Body of pancreas (tissue), 4 donors: ENCODE measurements at regions not wholly inside any gene's neighbourhood (a gene's known extent, or its start where the extent isn't known, plus 50 kb on each side); places are given as distances from the start of the nearest gene placed in this dataset.

Experiments
- ATAC-seq: fragments of 150-250 bp; one replicate; pipeline ENCODE4 v1.9.1; 2016
- DNase-seq, 4 donors: peaks; one replicate each; pipeline ENCODE4 v3.0.0-alpha.2; 2019
- H3K27ac ChIP-seq, 4 donors: fragments of 200-600 bp; sonication (generic); 1 replicate in 3 of 4; 2 replicates in 1 of 4; pipeline versions ENCODE4 v1.5.1 to v1.6.1; 2016 to 2019; ENCODE audit warnings: mild to moderate bottlenecking in 1 of 4, mixed read lengths in 1 of 4, moderate library complexity in 1 of 4
- H3K27me3 ChIP-seq, 2 donors: fragments of 200-600 bp; sonication (generic); one replicate each; pipeline ENCODE4 v1.6.0; 2016; ENCODE audit warnings: mild to moderate bottlenecking in 1 of 2
- H3K36me3 ChIP-seq, 2 donors: fragments of 200-600 bp; sonication (generic); replicated peaks in 1 of 2; 2 replicates each; pipeline ENCODE4 v1.5.1; 2016; ENCODE audit warnings: low read depth in 2 of 2; ENCODE audit not compliant: insufficient read depth in 1 of 2
- H3K4me1 ChIP-seq: fragments of 200-600 bp; sonication (generic); one replicate; pipeline ENCODE4 v1.6.0; 2016
- H3K4me3 ChIP-seq, 2 donors: fragments of 200-600 bp; sonication (generic); 1 replicate in 1 of 2; 2 replicates in 1 of 2; pipeline ENCODE4 v1.5.1; 2016 to 2019
- H3K9me3 ChIP-seq, 3 donors: fragments of 200-600 bp; sonication (generic); 1 replicate in 2 of 3; 2 replicates in 1 of 3; pipeline ENCODE4 v1.5.1; 2016
- POLR2A ChIP-seq, 3 donors: fragments of 450-650 bp; IDR thresholded peaks; one replicate each; pipeline ENCODE4 v1.6.1; 2016; ENCODE audit warnings: antibody characterized with exemption in 3 of 3, mild to moderate bottlenecking in 2 of 3
- WGBS, 2 donors: methylation state at CpG; one replicate each; pipeline ENCODE4 v1.1.5; 2017; 5-methylcytosine and 5-hydroxymethylcytosine counted together
- intact Hi-C: fragments of 100-400 bp; cut with DNase I; formaldehyde crosslinking; loops from one replicate; pipeline ENCODE4 v1.15.1; 2023
- TF ChIP-seq, protein P1 (sequence below), 7 experiments: fragments of 450-650 bp in 4 of 7; fragments of 200-600 bp in 3 of 7; sonication (generic) in 3 of 7; IDR thresholded peaks; one replicate each; pipeline ENCODE4 v1.5.1; 2016 to 2019; ENCODE audit warnings: antibody characterized with exemption in 7 of 7

DNA sequence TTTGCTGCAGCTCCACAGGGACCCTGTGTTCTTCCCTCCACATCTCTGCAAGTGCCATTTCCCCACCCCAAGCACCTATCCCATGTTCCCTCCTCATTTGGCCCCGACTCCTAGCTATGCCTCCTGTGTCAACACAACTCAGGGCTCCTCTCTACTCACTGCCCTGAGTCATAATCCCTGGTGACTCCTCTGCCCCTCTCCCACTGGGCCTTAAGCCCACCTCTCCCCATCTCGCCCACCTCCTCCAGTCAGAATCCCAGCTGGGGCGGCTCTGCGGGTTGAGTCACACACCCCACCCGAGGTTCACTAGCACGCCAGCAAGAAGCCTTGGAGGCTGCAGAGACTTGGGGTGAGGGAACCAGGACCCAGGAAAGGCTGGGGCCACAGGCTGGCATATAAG, 346.2 kb downstream of the FOXL1 start:
- intact Hi-C loops = no loop called here
- H3K27ac ChIP-seq = no peak overlapping the region
- WGBS, 2 donors = 74 to 75% methylated on average over 5 to 6 of the region's 6 CpGs
- DNase-seq (no peak), ATAC-seq (no peak)
- H3K4me3 ChIP-seq = no peak overlapping the region
- H3K27me3 ChIP-seq = no peaks in the 10 kb centered on the region
- TF ChIP-seq POLR2A (IDR thresholded peaks at IDR 0.05) = no peak
- TF ChIP-seq, protein P1, sequence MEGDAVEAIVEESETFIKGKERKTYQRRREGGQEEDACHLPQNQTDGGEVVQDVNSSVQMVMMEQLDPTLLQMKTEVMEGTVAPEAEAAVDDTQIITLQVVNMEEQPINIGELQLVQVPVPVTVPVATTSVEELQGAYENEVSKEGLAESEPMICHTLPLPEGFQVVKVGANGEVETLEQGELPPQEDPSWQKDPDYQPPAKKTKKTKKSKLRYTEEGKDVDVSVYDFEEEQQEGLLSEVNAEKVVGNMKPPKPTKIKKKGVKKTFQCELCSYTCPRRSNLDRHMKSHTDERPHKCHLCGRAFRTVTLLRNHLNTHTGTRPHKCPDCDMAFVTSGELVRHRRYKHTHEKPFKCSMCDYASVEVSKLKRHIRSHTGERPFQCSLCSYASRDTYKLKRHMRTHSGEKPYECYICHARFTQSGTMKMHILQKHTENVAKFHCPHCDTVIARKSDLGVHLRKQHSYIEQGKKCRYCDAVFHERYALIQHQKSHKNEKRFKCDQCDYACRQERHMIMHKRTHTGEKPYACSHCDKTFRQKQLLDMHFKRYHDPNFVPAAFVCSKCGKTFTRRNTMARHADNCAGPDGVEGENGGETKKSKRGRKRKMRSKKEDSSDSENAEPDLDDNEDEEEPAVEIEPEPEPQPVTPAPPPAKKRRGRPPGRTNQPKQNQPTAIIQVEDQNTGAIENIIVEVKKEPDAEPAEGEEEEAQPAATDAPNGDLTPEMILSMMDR (IDR thresholded peaks at IDR 0.05) = no peak
- no peaks in the 10 kb centered on the region for H3K4me1 ChIP-seq
- H3K9me3 ChIP-seq = peaks cover 0 to 12% (median 0%) of the 10 kb centered on the region in 3 donors
- no peaks in the 10 kb centered on the region for H3K36me3 ChIP-seq

DNA sequence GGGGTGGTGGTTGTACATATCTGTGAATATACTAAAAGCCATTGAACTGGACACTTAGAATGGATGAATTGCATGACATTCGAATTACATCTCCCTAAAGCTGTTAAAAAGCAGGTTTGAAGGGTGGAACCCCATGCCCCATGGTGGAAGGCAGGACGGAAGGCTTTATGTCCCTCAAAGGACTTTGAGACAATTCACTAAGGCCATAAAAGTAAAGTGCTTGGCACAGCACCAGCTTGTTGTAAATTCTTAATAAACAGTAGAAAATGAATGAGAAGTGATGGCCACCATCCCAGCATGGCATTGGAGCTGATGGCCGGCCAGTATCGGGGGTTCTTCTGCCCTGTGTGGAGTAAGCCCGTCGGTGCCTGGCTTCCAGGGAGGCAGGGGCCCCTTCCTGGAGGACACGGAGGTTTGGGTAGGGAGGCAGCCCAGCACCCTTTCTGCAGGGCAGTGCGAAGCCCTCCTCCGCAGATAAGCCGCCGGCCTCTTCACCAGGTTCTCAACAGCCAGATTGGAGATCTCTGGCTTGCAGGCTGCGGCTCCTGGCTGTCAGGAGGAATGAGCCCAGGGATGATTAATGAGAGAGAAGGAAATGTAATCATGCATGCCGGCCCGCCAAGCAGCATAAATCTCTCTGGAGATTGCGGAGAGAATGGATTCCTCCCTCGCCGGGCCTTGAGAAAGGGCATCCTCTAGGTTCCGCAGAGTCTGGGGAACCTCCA, 346.9 kb downstream of the FOXL1 start:
- H3K9me3 ChIP-seq = peaks cover 0 to 12% (median 0%) of the 10 kb centered on the region in 3 donors
- intact Hi-C loops = no loop called here
- TF ChIP-seq, protein P1 (IDR thresholded peaks at IDR 0.05) = no peak
- TF ChIP-seq POLR2A (IDR thresholded peaks at IDR 0.05) = no peak
- no peak for ATAC-seq
- DNase-seq = no peak
- H3K4me1 ChIP-seq = no peaks in the 10 kb centered on the region
- H3K4me3 ChIP-seq = no peak overlapping the region
- no peaks in the 10 kb centered on the region for H3K36me3 ChIP-seq
- WGBS, 2 donors = 32 to 55% methylated on average over 15 to 18 of the region's 18 CpGs
- no peaks in the 10 kb centered on the region for H3K27me3 ChIP-seq
- no peak overlapping the region for H3K27ac ChIP-seq

DNA sequence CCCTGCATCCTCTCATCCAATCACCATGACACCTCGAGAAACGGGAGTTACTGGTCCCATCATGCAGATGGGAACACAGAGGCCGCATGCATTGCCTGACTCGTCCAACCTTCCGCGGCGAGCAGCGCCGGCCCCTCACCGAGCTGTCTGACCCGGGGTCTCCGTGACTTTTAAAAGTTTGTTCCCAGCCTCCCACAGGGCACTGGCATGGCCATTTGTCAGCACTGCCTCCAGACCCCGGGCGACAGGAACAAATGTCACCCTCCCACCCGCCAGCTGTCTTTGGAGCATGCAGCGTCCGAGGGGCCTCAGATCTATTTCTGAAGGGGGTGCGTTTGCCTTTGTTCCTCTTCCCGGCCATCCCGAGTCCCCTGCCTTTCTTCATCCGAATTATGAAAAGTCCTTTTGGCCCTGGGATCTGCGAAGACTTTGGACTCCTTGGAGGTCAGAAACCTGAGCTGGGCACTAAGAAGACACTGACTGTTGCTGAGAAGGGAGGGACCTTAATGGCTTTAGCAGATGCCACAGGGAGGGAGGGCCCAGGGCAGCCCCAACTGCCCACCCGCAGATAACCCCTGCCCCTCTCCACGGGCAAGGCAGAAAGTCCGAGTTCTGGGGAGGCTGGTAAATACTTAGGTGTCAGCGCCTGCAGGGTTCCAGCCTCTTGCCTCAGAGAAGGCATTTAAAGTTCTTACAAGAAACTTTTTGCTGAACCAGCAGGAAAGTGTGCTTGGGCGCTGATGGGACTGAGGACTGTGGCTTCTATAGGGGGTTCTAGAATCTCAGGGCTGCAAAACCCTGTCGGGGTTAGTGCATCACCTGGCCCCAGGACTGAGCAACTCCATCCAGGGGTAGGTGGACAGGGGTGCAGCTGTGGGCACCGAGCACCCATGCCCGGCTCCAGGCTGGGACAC, 348.1 kb downstream of the FOXL1 start:
- H3K9me3 ChIP-seq = peaks cover 0 to 2% (median 0%) of the 10 kb centered on the region in 3 donors
- intact Hi-C loops = no loop called here
- WGBS, 2 donors = 54 to 69% methylated on average over 22 to 30 of the region's 30 CpGs
- H3K36me3 ChIP-seq = no peaks in the 10 kb centered on the region
- DNase-seq (no peak), ATAC-seq (no peak)
- H3K27me3 ChIP-seq = no peaks in the 10 kb centered on the region
- no peak overlapping the region for H3K4me3 ChIP-seq
- no peak for TF ChIP-seq POLR2A (IDR thresholded peaks at IDR 0.05)
- TF ChIP-seq, protein P1 (IDR thresholded peaks at IDR 0.05) = no peak
- no peak overlapping the region for H3K27ac ChIP-seq
- no peaks in the 10 kb centered on the region for H3K4me1 ChIP-seq

- no peak overlapping the region for H3K4me3 ChIP-seq
- no peaks in the 10 kb centered on the region for H3K27me3 ChIP-seq
- DNase-seq = no peak
- TF ChIP-seq POLR2A (IDR thresholded peaks at IDR 0.05) = no peak
- TF ChIP-seq, protein P1 (IDR thresholded peaks at IDR 0.05) = no peak
- no peaks in the 10 kb centered on the region for H3K36me3 ChIP-seq
- intact Hi-C loops = no loop called here
- 73 to 81% methylated on average over 3 of the region's 3 CpGs for WGBS, 2 donors
- no peak for ATAC-seq
- H3K4me1 ChIP-seq = no peaks in the 10 kb centered on the region
- no peaks in the 10 kb centered on the region for H3K9me3 ChIP-seq
- H3K27ac ChIP-seq = no peak overlapping the region
These were observed 349.4 kb downstream of the FOXL1 start for GRCh38 chr16:86927699-86928098.
